Right atrium auricular region (tissue), 2 donors: ENCODE measurements at regions not wholly inside any gene's neighbourhood (a gene's known extent, or its start where the extent isn't known, plus 50 kb on each side); places are given as distances from the start of the nearest gene placed in this dataset.
"Not testable (repeated sequence)": the region's sequence is repeated elsewhere in the genome, so short reads cannot be mapped to it uniquely, and the experiment has no call there.

ENCODE experiments used
- DNase-seq: peaks from one replicate; pipeline ENCODE4 v3.0.0-alpha.2; 2019; ENCODE audit warnings: low spot score
- H3K27ac ChIP-seq, 2 donors: fragments of 200-600 bp; sonication (generic); 1 replicate in 1 of 2; 2 replicates in 1 of 2; pipeline ENCODE4 v1.5.1; 2016 to 2019
- H3K27me3 ChIP-seq, 2 donors: fragments of 200-600 bp; sonication (generic); one replicate each; pipeline versions ENCODE4 v1.5.1 to v1.6.0; 2017 to 2019
- H3K36me3 ChIP-seq: fragments of 200-600 bp; sonication (generic); one replicate; pipeline ENCODE4 v1.5.1; 2016
- H3K4me1 ChIP-seq, 2 donors: fragments of 200-600 bp; sonication (generic); one replicate each; pipeline versions ENCODE4 v1.5.1 to v1.6.0; 2017 to 2019
- H3K4me3 ChIP-seq, 2 donors: fragments of 200-600 bp; sonication (generic); 1 replicate in 1 of 2; 2 replicates in 1 of 2; pipeline ENCODE4 v1.5.1; 2017 to 2019; ENCODE audit warnings: mild to moderate bottlenecking in 1 of 2, moderate library complexity in 1 of 2
- H3K9me3 ChIP-seq, 2 donors: fragments of 200-600 bp; sonication (generic); one replicate each; pipeline ENCODE4 v1.5.1; 2019
- CTCF ChIP-seq, 2 donors: fragments of 200-600 bp; sonication (generic); IDR thresholded peaks; one replicate each; pipeline ENCODE4 v1.5.1; 2019; ENCODE audit warnings: antibody characterized with exemption in 2 of 2

- Histone ChIP-seq H3K27me3 (no peaks in the 10 kb centered on the region), H3K4me1 (no peaks in the 10 kb centered on the region), H3K27ac (no peak overlapping the region), H3K9me3 (peaks cover 0 to 21% of the 10 kb centered on the region in 2 donors), H3K36me3 (no peaks in the 10 kb centered on the region), H3K4me3 (no peak overlapping the region)
- no peak for DNase-seq
- no peak for TF ChIP-seq CTCF (IDR thresholded peaks at IDR 0.05)
Observed at GRCh38 chr20:43404878-43405277, 52.8 kb upstream of the SRSF6 start.

GRCh38 chr20:43400882-43401281, 56.8 kb upstream of the SRSF6 start:
- not testable (repeated sequence) for H3K9me3 ChIP-seq, DNase-seq, H3K4me1 ChIP-seq, H3K36me3 ChIP-seq, H3K4me3 ChIP-seq, H3K27me3 ChIP-seq, H3K27ac ChIP-seq

GRCh38 chr20:43398676-43399324, 58.9 kb upstream of the SRSF6 start:
- H3K4me3 ChIP-seq, result no peak overlapping the region
- no peak for TF ChIP-seq CTCF (IDR thresholded peaks at IDR 0.05)
- no peak for DNase-seq
- H3K36me3 ChIP-seq, result no peaks in the 10 kb centered on the region
- no peak overlapping the region for H3K27ac ChIP-seq
- peaks cover 0 to 2% of the 10 kb centered on the region in 2 donors for H3K9me3 ChIP-seq
- no peaks in the 10 kb centered on the region for H3K4me1 ChIP-seq
- H3K27me3 ChIP-seq, result no peaks in the 10 kb centered on the region

GRCh38 chr20:43397147-43397546, 60.5 kb upstream of the SRSF6 start:
- H3K4me1 ChIP-seq, result no peaks in the 10 kb centered on the region
- H3K9me3 ChIP-seq, result peaks cover 0 to 5% of the 10 kb centered on the region in 2 donors
- H3K27ac ChIP-seq, result no peak overlapping the region
- TF ChIP-seq CTCF (IDR thresholded peaks at IDR 0.05), result no peak
- no peaks in the 10 kb centered on the region for H3K36me3 ChIP-seq
- H3K4me3 ChIP-seq, result no peak overlapping the region
- no peak for DNase-seq
- no peaks in the 10 kb centered on the region for H3K27me3 ChIP-seq

- DNase-seq, result no peak
Observed at GRCh38 chr20:43393052-43393451, 64.6 kb upstream of the SRSF6 start.

GRCh38 chr20:43392561-43392960, 65.1 kb upstream of the SRSF6 start:
- Histone ChIP-seq H3K36me3 (no peaks in the 10 kb centered on the region), H3K27ac (no peak overlapping the region), H3K4me3 (no peak overlapping the region), H3K27me3 (no peaks in the 10 kb centered on the region), H3K9me3 (peaks cover 0 to 5% of the 10 kb centered on the region in 2 donors), H3K4me1 (no peaks in the 10 kb centered on the region)
- no peak for TF ChIP-seq CTCF (IDR thresholded peaks at IDR 0.05)
- no peak for DNase-seq

More at GRCh38 chr20:43393052-43393451, 64.6 kb upstream of the SRSF6 start:
- Histone ChIP-seq H3K27ac (no peak overlapping the region), H3K9me3 (peaks cover 0 to 5% of the 10 kb centered on the region in 2 donors), H3K4me3 (no peak overlapping the region), H3K36me3 (no peaks in the 10 kb centered on the region), H3K4me1 (no peaks in the 10 kb centered on the region), H3K27me3 (no peaks in the 10 kb centered on the region)
- no peak for TF ChIP-seq CTCF (IDR thresholded peaks at IDR 0.05)
